SK-N-SH treated with all-trans-retinoic acid at 6 μM for 48 hours (cell line): ENCODE measurements at regions not wholly inside any gene's neighbourhood (a gene's known extent, or its start where the extent isn't known, plus 50 kb on each side); places are given as distances from the start of the nearest gene placed in this dataset.

ENCODE experiments used
- ATAC-seq: fragments of 200-7000 bp; cut with Tn5 transposase; 3 replicates; pipeline ENCODE4 v1.9.1; 2020; ENCODE audit warnings: mild to moderate bottlenecking, moderate library complexity
- ARNTL ChIP-seq: fragments of 450-650 bp; formaldehyde crosslinking; IDR thresholded peaks from 2 replicates; pipeline ENCODE4 v1.5.0; 2020; ENCODE audit warnings: low read depth, mild to moderate bottlenecking, moderate library complexity, borderline replicate concordance
- BACH2 ChIP-seq: fragments of 250-450 bp; sonication (Bioruptor Pico); IDR thresholded peaks from 2 replicates; pipeline ENCODE4 v1.9.0; 2021; ENCODE audit warnings: mild to moderate bottlenecking, borderline replicate concordance
- ESRRG ChIP-seq: fragments of 250-450 bp; sonication (Bioruptor Pico); IDR thresholded peaks from 2 replicates; pipeline ENCODE4 v1.6.1; 2021; ENCODE audit warnings: mild to moderate bottlenecking
- ISL1 ChIP-seq: fragments of 250-450 bp; sonication (Bioruptor Pico); IDR thresholded peaks from 2 replicates; pipeline ENCODE4 v2.1.2; 2022; ENCODE audit warnings: mild to moderate bottlenecking, moderate library complexity
- OSR1 ChIP-seq: fragments of 250-450 bp; sonication (Bioruptor Pico); IDR thresholded peaks from 2 replicates; pipeline ENCODE4 v1.8.0; 2022; ENCODE audit warnings: moderate library complexity, mild to moderate bottlenecking, inconsistent platforms
- PPARA ChIP-seq: fragments of 250-450 bp; sonication (Bioruptor Pico); IDR thresholded peaks from 2 replicates; pipeline ENCODE4 v1.5.0; 2020; ENCODE audit warnings: mild to moderate bottlenecking, borderline replicate concordance
- RARB ChIP-seq: fragments of 250-450 bp; sonication (Bioruptor Pico); IDR thresholded peaks from 2 replicates; pipeline ENCODE4 v1.8.0; 2021; ENCODE audit warnings: mild to moderate bottlenecking, moderate library complexity
- SNAI2 ChIP-seq: fragments of 250-450 bp; sonication (Bioruptor Pico); IDR thresholded peaks from 2 replicates; pipeline ENCODE4 v1.5.0; 2020; ENCODE audit warnings: mild to moderate bottlenecking, moderate library complexity
- TCF4 ChIP-seq: fragments of 250-450 bp; sonication (Bioruptor Pico); IDR thresholded peaks from 2 replicates; pipeline ENCODE4 v1.8.0; 2021; ENCODE audit warnings: mild to moderate bottlenecking, moderate library complexity, borderline replicate concordance
- ZC3H10 ChIP-seq: fragments of 250-450 bp; sonication (Bioruptor Pico); IDR thresholded peaks from 2 replicates; pipeline ENCODE4 v1.5.1; 2021; ENCODE audit warnings: mild to moderate bottlenecking, moderate library complexity
- ZFP3 ChIP-seq: fragments of 250-450 bp; sonication (Bioruptor Pico); IDR thresholded peaks from 2 replicates; pipeline ENCODE4 v1.5.0; 2020; ENCODE audit warnings: mild to moderate bottlenecking, moderate library complexity
- ZFP30 ChIP-seq: fragments of 450-650 bp; formaldehyde crosslinking; IDR thresholded peaks from 2 replicates; pipeline ENCODE4 v1.5.0; 2022; ENCODE audit warnings: mild to moderate bottlenecking, moderate library complexity
- ZNF70 ChIP-seq: fragments of 450-650 bp; formaldehyde crosslinking; IDR thresholded peaks from 2 replicates; pipeline ENCODE4 v1.5.0; 2020; ENCODE audit warnings: mild to moderate bottlenecking, moderate library complexity
- TF ChIP-seq, protein P1 (sequence below): fragments of 250-450 bp; sonication (Bioruptor Pico); IDR thresholded peaks from 2 replicates; pipeline ENCODE4 v1.8.0; 2021; ENCODE audit warnings: low read depth, mild to moderate bottlenecking, moderate library complexity, borderline replicate concordance
- TF ChIP-seq, protein P2 (sequence below): fragments of 250-450 bp; sonication (Bioruptor Pico); IDR thresholded peaks from 2 replicates; pipeline ENCODE4 v1.5.1; 2021; ENCODE audit warnings: mild to moderate bottlenecking, moderate library complexity
- TF ChIP-seq, protein P3 (sequence below): fragments of 250-450 bp; sonication (Bioruptor Pico); IDR thresholded peaks from 2 replicates; pipeline ENCODE4 v1.5.0; 2020; ENCODE audit warnings: mild to moderate bottlenecking, moderate library complexity
- TF ChIP-seq, protein P4 (sequence below): fragments of 250-450 bp; sonication (Bioruptor Pico); IDR thresholded peaks from 2 replicates; pipeline ENCODE4 v1.5.1; 2020; ENCODE audit warnings: low read depth, mild to moderate bottlenecking, moderate library complexity
- TF ChIP-seq, protein P5 (sequence below): fragments of 250-450 bp; sonication (Bioruptor Pico); IDR thresholded peaks from 2 replicates; pipeline ENCODE4 v1.8.0; 2020; ENCODE audit warnings: mild to moderate bottlenecking, moderate library complexity, borderline replicate concordance

DNA sequence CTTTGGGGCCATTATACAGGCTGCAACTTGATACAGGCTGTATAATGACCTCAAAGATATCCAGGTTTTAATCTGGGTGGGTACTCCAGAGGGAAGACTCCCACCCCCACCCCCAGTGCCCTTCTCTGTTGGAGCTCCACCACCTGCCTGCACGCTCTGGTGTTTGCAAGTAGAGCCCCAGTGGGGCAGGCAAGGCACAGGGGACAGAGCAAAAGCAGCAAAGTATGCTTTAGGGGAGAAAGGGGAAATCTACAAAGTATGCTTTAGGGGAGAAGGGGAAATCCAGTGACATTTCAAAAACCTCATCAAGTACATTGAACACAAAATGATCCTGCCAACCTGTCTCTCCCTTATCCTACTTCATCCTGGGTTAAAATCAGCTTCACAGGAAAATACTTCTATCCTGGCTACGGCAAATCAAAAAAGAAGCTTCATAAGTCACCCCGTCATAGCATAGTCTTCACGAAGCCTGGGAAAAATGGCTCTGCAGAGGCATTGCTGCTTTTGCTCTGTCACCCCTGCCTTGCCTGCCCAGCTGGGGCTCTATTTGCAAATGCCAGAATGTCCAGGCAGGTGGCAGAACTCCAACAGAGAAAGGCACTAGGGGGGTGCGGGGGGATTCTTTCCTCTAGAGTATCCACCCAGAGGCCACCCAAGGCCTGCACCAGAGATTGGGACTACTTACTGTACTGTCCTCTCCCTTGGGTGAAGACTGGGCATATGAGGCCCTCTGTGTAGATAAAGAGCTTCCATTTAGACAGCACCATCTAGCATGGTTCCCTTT lies 60.9 kb upstream of the ATP11B start:
- TF ChIP-seq RARB (CRISPR knock-in tag) = no peak
- no peak for TF ChIP-seq ISL1 (CRISPR knock-in tag)
- ATAC-seq = no peak

DNA sequence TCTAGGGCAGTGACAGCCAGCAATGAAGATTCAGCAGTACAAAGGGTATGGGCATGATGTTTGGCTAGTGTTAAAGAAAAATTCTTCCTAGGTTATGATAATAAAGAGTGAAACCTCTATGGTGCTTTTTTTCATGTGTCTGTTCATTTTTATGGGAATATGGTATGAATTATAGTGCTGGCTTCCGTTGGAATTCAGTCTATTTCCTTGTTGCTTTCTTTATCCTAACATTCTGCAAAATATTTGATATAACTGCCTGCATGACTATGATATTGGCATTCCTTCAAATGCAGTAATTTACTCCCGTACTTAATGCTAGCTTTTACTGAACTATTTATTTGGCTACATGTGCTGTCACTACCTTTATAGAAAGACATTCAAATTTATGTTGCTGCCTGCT lies 57.6 kb upstream of the ATP11B start:
- peak; percentile 49 for ATAC-seq
- TF ChIP-seq ISL1 (CRISPR knock-in tag) (peak; percentile 83), ZC3H10 (CRISPR knock-in tag) (no peak)
- TF ChIP-seq, all 23 proteins: peak for 1

DNA sequence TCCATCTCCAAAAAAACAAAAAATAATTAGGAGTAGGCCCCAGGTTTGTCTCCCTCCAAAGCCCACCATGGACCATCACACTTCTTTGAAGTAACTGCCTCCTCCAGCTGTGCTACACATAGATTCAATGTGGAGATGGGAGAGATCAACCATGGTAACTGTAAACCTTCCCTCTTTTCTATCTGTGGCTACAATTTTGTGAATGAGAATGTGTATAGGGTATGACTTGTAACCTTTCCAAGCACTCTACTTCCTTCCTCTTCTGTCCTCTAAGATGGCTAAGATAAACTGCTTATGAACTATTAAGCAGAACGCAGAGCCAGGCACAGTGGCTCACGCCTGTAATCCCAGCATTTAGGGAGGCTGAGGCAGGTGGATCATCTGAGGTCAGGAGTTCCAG lies 55.5 kb upstream of the ATP11B start:
- ATAC-seq = no peak
- no peak for TF ChIP-seq ZFP3 (CRISPR knock-in tag)
- TF ChIP-seq, protein P1, sequence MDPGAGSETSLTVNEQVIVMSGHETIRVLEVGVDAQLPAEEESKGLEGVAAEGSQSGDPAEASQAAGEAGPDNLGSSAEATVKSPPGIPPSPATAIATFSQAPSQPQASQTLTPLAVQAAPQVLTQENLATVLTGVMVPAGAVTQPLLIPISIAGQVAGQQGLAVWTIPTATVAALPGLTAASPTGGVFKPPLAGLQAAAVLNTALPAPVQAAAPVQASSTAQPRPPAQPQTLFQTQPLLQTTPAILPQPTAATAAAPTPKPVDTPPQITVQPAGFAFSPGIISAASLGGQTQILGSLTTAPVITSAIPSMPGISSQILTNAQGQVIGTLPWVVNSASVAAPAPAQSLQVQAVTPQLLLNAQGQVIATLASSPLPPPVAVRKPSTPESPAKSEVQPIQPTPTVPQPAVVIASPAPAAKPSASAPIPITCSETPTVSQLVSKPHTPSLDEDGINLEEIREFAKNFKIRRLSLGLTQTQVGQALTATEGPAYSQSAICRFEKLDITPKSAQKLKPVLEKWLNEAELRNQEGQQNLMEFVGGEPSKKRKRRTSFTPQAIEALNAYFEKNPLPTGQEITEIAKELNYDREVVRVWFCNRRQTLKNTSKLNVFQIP = no peak
- no peak for TF ChIP-seq ZNF70 (CRISPR knock-in tag)
- TF ChIP-seq OSR1 (CRISPR knock-in tag) = no peak
- TF ChIP-seq, protein P2, sequence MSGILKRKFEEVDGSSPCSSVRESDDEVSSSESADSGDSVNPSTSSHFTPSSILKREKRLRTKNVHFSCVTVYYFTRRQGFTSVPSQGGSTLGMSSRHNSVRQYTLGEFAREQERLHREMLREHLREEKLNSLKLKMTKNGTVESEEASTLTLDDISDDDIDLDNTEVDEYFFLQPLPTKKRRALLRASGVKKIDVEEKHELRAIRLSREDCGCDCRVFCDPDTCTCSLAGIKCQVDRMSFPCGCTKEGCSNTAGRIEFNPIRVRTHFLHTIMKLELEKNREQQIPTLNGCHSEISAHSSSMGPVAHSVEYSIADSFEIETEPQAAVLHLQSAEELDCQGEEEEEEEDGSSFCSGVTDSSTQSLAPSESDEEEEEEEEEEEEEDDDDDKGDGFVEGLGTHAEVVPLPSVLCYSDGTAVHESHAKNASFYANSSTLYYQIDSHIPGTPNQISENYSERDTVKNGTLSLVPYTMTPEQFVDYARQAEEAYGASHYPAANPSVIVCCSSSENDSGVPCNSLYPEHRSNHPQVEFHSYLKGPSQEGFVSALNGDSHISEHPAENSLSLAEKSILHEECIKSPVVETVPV (CRISPR knock-in tag) = no peak
- TF ChIP-seq ZC3H10 (CRISPR knock-in tag) = no peak
- no peak for TF ChIP-seq BACH2
- no peak for TF ChIP-seq ZFP30 (CRISPR knock-in tag)
- no peak for TF ChIP-seq SNAI2 (CRISPR knock-in tag)
- TF ChIP-seq, protein P3, sequence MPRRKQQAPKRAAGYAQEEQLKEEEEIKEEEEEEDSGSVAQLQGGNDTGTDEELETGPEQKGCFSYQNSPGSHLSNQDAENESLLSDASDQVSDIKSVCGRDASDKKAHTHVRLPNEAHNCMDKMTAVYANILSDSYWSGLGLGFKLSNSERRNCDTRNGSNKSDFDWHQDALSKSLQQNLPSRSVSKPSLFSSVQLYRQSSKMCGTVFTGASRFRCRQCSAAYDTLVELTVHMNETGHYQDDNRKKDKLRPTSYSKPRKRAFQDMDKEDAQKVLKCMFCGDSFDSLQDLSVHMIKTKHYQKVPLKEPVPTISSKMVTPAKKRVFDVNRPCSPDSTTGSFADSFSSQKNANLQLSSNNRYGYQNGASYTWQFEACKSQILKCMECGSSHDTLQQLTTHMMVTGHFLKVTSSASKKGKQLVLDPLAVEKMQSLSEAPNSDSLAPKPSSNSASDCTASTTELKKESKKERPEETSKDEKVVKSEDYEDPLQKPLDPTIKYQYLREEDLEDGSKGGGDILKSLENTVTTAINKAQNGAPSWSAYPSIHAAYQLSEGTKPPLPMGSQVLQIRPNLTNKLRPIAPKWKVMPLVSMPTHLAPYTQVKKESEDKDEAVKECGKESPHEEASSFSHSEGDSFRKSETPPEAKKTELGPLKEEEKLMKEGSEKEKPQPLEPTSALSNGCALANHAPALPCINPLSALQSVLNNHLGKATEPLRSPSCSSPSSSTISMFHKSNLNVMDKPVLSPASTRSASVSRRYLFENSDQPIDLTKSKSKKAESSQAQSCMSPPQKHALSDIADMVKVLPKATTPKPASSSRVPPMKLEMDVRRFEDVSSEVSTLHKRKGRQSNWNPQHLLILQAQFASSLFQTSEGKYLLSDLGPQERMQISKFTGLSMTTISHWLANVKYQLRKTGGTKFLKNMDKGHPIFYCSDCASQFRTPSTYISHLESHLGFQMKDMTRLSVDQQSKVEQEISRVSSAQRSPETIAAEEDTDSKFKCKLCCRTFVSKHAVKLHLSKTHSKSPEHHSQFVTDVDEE (CRISPR knock-in tag) = no peak
- no peak for TF ChIP-seq ESRRG (CRISPR knock-in tag)
- TF ChIP-seq, protein P4, sequence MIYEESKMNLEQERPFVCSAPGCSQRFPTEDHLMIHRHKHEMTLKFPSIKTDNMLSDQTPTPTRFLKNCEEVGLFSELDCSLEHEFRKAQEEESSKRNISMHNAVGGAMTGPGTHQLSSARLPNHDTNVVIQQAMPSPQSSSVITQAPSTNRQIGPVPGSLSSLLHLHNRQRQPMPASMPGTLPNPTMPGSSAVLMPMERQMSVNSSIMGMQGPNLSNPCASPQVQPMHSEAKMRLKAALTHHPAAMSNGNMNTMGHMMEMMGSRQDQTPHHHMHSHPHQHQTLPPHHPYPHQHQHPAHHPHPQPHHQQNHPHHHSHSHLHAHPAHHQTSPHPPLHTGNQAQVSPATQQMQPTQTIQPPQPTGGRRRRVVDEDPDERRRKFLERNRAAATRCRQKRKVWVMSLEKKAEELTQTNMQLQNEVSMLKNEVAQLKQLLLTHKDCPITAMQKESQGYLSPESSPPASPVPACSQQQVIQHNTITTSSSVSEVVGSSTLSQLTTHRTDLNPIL (CRISPR knock-in tag) = no peak

DNA sequence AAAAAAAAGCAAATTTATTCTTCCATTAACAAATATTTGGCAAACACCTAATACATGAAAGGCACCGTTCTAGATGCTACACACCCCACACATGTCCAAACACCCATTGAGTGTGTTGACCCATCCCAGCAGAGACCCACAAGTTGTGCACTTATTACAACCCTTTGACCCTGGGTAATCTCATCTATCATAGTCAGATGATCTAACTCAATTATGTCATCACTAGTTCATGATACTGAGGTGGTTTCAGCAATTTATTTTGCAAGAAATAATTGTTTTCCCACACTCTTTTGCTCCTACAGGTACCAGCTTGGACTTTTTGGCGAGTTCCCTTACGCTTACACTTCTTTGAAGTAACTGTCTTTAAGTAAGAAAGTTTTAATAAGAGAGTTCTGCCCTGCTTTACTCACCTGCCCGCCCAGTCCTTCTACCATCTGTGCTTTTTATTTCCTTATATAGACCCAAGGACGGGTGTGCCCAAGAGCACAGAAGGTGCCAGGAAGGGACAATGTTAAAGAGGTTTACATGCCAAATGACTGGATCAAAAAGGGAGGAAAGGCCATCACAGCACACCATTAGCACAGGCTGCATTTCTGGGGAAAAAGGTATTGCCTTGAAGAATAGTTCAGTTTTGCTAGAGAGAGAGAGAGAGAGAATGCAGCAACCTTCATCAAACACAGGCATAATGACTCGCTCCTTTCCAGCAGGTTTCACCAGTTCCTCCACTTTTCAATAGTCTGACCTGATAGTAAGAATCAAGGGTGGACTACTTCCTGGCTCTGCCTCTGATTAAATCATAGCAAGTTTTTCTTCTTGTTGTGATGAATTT lies 54.5 kb upstream of the ATP11B start:
- peak; percentile 28 for ATAC-seq
- no peak for TF ChIP-seq TCF4 (CRISPR knock-in tag)

DNA sequence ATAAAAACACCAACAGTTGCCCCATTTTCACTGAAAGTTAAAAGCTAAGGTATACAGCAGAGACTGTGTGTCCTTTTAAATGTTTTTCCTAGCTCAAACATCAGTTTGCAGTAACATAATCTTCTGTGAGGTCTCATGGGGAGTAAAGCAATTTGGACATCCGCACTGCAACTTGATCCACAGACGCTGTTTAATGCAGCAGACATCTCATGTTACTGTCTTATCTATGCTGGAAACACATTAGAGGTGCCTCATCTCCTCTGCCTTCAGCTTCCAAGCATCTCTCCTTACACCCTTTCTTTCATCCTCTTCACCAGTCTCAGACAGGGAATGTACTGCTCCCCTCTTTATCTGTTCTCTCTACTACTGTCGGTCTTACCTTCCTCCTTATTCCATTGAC lies 53.7 kb upstream of the ATP11B start:
- ATAC-seq = peak; percentile 91
- no peak for TF ChIP-seq OSR1 (CRISPR knock-in tag)
- TF ChIP-seq ZFP3 (CRISPR knock-in tag) = no peak
- TF ChIP-seq ZFP30 (CRISPR knock-in tag) = no peak
- no peak for TF ChIP-seq BACH2
- no peak for TF ChIP-seq ARNTL
- TF ChIP-seq ZNF70 (CRISPR knock-in tag) = no peak
- TF ChIP-seq, protein P1 = no peak; the same call in 1 of the 2 replicates
- TF ChIP-seq, protein P2 (CRISPR knock-in tag) = no peak
- no peak for TF ChIP-seq SNAI2 (CRISPR knock-in tag)
- TF ChIP-seq, protein P5, sequence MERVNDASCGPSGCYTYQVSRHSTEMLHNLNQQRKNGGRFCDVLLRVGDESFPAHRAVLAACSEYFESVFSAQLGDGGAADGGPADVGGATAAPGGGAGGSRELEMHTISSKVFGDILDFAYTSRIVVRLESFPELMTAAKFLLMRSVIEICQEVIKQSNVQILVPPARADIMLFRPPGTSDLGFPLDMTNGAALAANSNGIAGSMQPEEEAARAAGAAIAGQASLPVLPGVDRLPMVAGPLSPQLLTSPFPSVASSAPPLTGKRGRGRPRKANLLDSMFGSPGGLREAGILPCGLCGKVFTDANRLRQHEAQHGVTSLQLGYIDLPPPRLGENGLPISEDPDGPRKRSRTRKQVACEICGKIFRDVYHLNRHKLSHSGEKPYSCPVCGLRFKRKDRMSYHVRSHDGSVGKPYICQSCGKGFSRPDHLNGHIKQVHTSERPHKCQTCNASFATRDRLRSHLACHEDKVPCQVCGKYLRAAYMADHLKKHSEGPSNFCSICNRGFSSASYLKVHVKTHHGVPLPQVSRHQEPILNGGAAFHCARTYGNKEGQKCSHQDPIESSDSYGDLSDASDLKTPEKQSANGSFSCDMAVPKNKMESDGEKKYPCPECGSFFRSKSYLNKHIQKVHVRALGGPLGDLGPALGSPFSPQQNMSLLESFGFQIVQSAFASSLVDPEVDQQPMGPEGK (CRISPR knock-in tag) = no peak
- no peak for TF ChIP-seq PPARA (CRISPR knock-in tag)
- TF ChIP-seq TCF4 (CRISPR knock-in tag) = no peak
